A549 (cell line): ENCODE measurements at regions not wholly inside any gene's neighbourhood (a gene's known extent, or its start where the extent isn't known, plus 50 kb on each side); places are given as distances from the start of the nearest gene placed in this dataset.

Experiments used
- ATAC-seq, 2 experiments: fragments of 200-7000 bp in 1 of 2; fragments of >200 bp in 1 of 2; cut with Nextera tagmentation in 1 of 2; cut with Tn5 transposase in 1 of 2; 3 replicates each; pipeline versions ENCODE4 v1.8.0 to v1.9.1; 2018 to 2020; ENCODE audit warnings: mild to moderate bottlenecking in 1 of 2, moderate library complexity in 1 of 2
- CTCF ChIA-PET: fragments of 300-600 bp; sonication (Branson Sonifier 250); formaldehyde crosslinking; extraction: SDS; loops from one replicate; lab custom pipeline; 2021; ENCODE audit warnings: antibody characterized with exemption, inconsistent platforms; lab: Yijun Ruan, JAX
- POLR2A ChIA-PET: fragments of 350-600 bp; formaldehyde crosslinking; extraction: SDS; loops from one replicate; lab custom pipeline; 2021; ENCODE audit warnings: antibody characterized with exemption, inconsistent platforms; lab: Yijun Ruan, JAX
- DNase-seq, 2 experiments: peaks; one replicate each; pipeline versions ENCODE4 v3.0.0 to v3.0.0-alpha.2; 2011 to 2016; ENCODE audit warnings: low read depth in 1 of 2, low spot score in 1 of 2
- FAIRE-seq: peaks from 2 replicates; lab custom pipeline; 2011; peaks lifted over from hg19 to GRCh38; lab: Jason Lieb, UNC
- H3K27ac ChIP-seq, 2 experiments: fragments of >200 bp; sonication (Bioruptor Twin); formaldehyde crosslinking; 3 replicates each; pipeline ENCODE4 v1.5.1; 2016 to 2017
- H3K4me1 ChIP-seq: fragments of >200 bp; sonication (Bioruptor Twin); formaldehyde crosslinking; 3 replicates; pipeline ENCODE4 v1.6.1; 2016
- H3K4me2 ChIP-seq: fragments of >200 bp; sonication (Bioruptor Twin); formaldehyde crosslinking; 3 replicates; pipeline ENCODE4 v1.6.1; 2016
- H3K4me3 ChIP-seq: fragments of >200 bp; sonication (Bioruptor Twin); formaldehyde crosslinking; 3 replicates; pipeline ENCODE4 v1.5.1; 2016
- H3K9me3 ChIP-seq: fragments of >200 bp; sonication (Bioruptor Twin); formaldehyde crosslinking; 3 replicates; pipeline ENCODE4 v1.6.1; 2016
- CBX2 ChIP-seq: fragments of 200-600 bp; sonication (generic); IDR thresholded peaks from 2 replicates; pipeline ENCODE4 v1.6.1; 2016; ENCODE audit warnings: low read depth, mild to moderate bottlenecking, borderline replicate concordance
- CHD2 ChIP-seq: fragments of 150-350 bp; IDR thresholded peaks from 2 replicates; pipeline ENCODE4 v1.6.1; 2014; ENCODE audit warnings: low read length; ENCODE audit not compliant: partially characterized antibody
- EP300 ChIP-seq, 2 experiments: fragments of >200 bp; sonication (Bioruptor Twin); formaldehyde crosslinking; IDR thresholded peaks; 2 replicates in 1 of 2; 3 replicates in 1 of 2; pipeline ENCODE4 v1.6.1; 2016 to 2017
- HOXB13 ChIP-seq: fragments of 250-450 bp; sonication (Bioruptor Pico); IDR thresholded peaks from 2 replicates; pipeline ENCODE4 v1.5.0; 2020; ENCODE audit warnings: low read depth, mild to moderate bottlenecking, moderate library complexity
- HOXB5 ChIP-seq: fragments of 250-450 bp; sonication (Bioruptor Pico); IDR thresholded peaks from 2 replicates; pipeline ENCODE4 v1.5.0; 2020; ENCODE audit warnings: mild to moderate bottlenecking, moderate library complexity
- JUN ChIP-seq, 2 experiments: fragments of >200 bp; sonication (Bioruptor Twin); formaldehyde crosslinking; IDR thresholded peaks; 2 replicates in 1 of 2; 3 replicates in 1 of 2; pipeline ENCODE4 v1.6.1; 2016 to 2017
- JUNB ChIP-seq: fragments of >200 bp; sonication (Bioruptor Twin); formaldehyde crosslinking; IDR thresholded peaks from 2 replicates; pipeline ENCODE4 v1.6.1; 2016
- KDM1A ChIP-seq: fragments of 200-600 bp; sonication (generic); IDR thresholded peaks from 2 replicates; pipeline ENCODE4 v1.6.1; 2016; ENCODE audit warnings: low read depth, mild to moderate bottlenecking
- MAZ ChIP-seq: fragments of 150-350 bp; IDR thresholded peaks from 2 replicates; pipeline ENCODE4 v1.6.1; 2014; ENCODE audit warnings: antibody characterized with exemption, low read depth, low read length, borderline replicate concordance
- NR3C1 ChIP-seq: fragments of >200 bp; sonication (Bioruptor Twin); formaldehyde crosslinking; IDR thresholded peaks from 3 replicates; pipeline ENCODE4 v1.6.1; 2017
- PHF8 ChIP-seq: fragments of 200-600 bp; sonication (generic); IDR thresholded peaks from 2 replicates; pipeline ENCODE4 v1.6.1; 2016; ENCODE audit warnings: low read depth, mild to moderate bottlenecking, antibody characterized with exemption, moderate library complexity, borderline replicate concordance
- POLR2AphosphoS2 ChIP-seq: conservative IDR thresholded peaks from 2 replicates; pipeline ENCODE4 v1.6.1; 2012; ENCODE audit warnings: low read length, improper control_type of control experiment, inconsistent platforms
- RARB ChIP-seq: fragments of 250-450 bp; sonication (Bioruptor Pico); IDR thresholded peaks from 2 replicates; pipeline ENCODE4 v1.8.0; 2021; ENCODE audit warnings: mild to moderate bottlenecking, moderate library complexity
- RCOR1 ChIP-seq: fragments of 150-350 bp; IDR thresholded peaks from 2 replicates; pipeline ENCODE4 v1.6.1; 2014; ENCODE audit warnings: antibody characterized with exemption, low read length, low read depth
- RFX5 ChIP-seq: fragments of 450-650 bp; IDR thresholded peaks from 2 replicates; pipeline ENCODE4 v1.7.1; 2014; ENCODE audit warnings: antibody characterized with exemption, mild to moderate bottlenecking, moderate library complexity
- RNF2 ChIP-seq: fragments of 200-600 bp; sonication (generic); IDR thresholded peaks from 2 replicates; pipeline ENCODE4 v1.6.1; 2016; ENCODE audit warnings: low read depth, mild to moderate bottlenecking, antibody characterized with exemption, moderate library complexity, borderline replicate concordance
- SMC3 ChIP-seq: fragments of >200 bp; sonication (Bioruptor Twin); formaldehyde crosslinking; IDR thresholded peaks from 3 replicates; pipeline ENCODE4 v1.6.1; 2018; ENCODE audit warnings: inconsistent platforms
- TP53 ChIP-seq: fragments of 250-450 bp; sonication (Bioruptor Pico); IDR thresholded peaks from 2 replicates; pipeline ENCODE4 v1.5.0; 2021; ENCODE audit warnings: mild to moderate bottlenecking, moderate library complexity
- ZFP36 ChIP-seq: fragments of 450-650 bp; IDR thresholded peaks from 2 replicates; pipeline ENCODE4 v1.6.1; 2014; ENCODE audit warnings: borderline replicate concordance; ENCODE audit not compliant: partially characterized antibody
- WGBS: methylation state at CpG from one replicate; pipeline ENCODE4 v1.1.6; 2017; ENCODE audit errors: missing lambda C conversion rate; 5-methylcytosine and 5-hydroxymethylcytosine counted together
- TF ChIP-seq, protein P1 (sequence below): fragments of 150-350 bp; IDR thresholded peaks from 2 replicates; pipeline ENCODE4 v1.6.1; 2014; ENCODE audit warnings: low read depth, mild to moderate bottlenecking, low read length
- TF ChIP-seq, protein P2 (sequence below): fragments of >200 bp; sonication (Bioruptor Twin); formaldehyde crosslinking; IDR thresholded peaks from 2 replicates; pipeline ENCODE4 v1.6.1; 2016
- TF ChIP-seq, protein P3 (sequence below): IDR thresholded peaks from 2 replicates; pipeline ENCODE4 v1.6.1; 2012
- TF ChIP-seq, protein P4 (sequence below): fragments of >200 bp; sonication (Bioruptor Twin); formaldehyde crosslinking; IDR thresholded peaks from 3 replicates; pipeline ENCODE4 v1.6.1; 2016

DNA sequence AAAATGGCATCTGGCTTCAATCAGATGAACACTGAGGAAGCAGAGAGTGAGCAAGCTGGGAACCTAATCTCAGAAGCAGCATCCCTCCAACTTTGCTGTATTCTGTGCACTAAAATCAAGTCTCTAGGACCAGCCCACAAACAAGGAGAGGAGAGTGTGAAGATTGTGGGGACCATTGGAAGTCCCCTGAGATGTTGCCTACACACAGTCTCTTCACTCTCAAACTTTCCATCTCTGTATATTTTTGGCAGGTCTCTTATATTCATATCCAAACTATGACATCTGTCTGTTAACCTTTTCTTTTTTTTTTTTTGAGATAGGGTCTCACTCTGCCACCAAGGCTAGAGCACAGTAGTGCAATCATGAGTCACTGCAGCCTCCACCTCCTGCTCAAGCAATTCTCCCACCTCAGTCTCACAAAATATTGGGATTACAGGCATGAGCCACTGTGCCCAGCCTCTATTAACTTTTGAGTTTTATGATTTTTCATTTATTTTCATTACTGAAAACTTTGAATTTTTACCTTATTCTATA lies 1096.4 kb downstream of the TBC1D22A start:
- FAIRE-seq = no peak
- POLR2A ChIA-PET = no interaction called here
- Histone ChIP-seq H3K4me1 (no peaks in the 10 kb centered on the region), H3K4me2 (no peak overlapping the region), H3K27ac (no peak overlapping the region), H3K9me3 (no peaks in the 10 kb centered on the region), H3K4me3 (no peak overlapping the region)
- ATAC-seq = no peak
- CTCF ChIA-PET = no interaction called here
- DNase-seq = no peak
- no peak for TF ChIP-seq JUN (IDR thresholded peaks at IDR 0.05)
- TF ChIP-seq RFX5 = no peak
- TF ChIP-seq, protein P1, sequence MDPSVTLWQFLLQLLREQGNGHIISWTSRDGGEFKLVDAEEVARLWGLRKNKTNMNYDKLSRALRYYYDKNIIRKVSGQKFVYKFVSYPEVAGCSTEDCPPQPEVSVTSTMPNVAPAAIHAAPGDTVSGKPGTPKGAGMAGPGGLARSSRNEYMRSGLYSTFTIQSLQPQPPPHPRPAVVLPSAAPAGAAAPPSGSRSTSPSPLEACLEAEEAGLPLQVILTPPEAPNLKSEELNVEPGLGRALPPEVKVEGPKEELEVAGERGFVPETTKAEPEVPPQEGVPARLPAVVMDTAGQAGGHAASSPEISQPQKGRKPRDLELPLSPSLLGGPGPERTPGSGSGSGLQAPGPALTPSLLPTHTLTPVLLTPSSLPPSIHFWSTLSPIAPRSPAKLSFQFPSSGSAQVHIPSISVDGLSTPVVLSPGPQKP = no peak
- TF ChIP-seq RNF2 = no peak
- TF ChIP-seq MAZ = no peak
- no peak for TF ChIP-seq ZFP36
- TF ChIP-seq HOXB13 = no peak
- TF ChIP-seq KDM1A = no peak

DNA sequence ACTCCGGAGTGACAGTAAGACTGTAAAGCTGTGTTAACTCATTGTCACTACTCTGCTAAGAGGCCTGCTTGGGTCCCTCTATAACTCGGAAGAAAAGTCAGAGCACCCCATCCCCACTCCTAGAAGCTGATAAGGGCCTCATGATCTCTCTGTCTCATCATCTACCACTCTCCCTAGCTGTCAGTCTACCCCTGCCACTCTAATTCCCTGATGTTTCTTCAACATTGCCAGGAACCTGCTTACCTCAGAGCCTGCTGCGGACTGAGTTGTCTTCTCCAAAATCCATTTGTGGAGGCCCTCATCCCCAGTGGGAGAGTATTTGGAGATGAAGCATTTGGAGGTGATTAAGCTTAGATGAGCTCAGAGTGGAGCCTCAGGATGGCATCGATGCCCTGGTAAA lies 1092.2 kb downstream of the TBC1D22A start:
- H3K4me2 ChIP-seq = no peak overlapping the region
- CTCF ChIA-PET = no interaction called here
- 63% methylated on average over 3 of the region's 4 CpGs for WGBS
- H3K4me1 ChIP-seq = no peaks in the 10 kb centered on the region
- H3K27ac ChIP-seq = no peak overlapping the region
- H3K9me3 ChIP-seq = no peaks in the 10 kb centered on the region
- no peak for DNase-seq
- no peak for ATAC-seq
- FAIRE-seq = no peak
- no peak overlapping the region for H3K4me3 ChIP-seq
- POLR2A ChIA-PET = no interaction called here
- no peak for TF ChIP-seq NR3C1
- no peak for TF ChIP-seq SMC3
- TF ChIP-seq PHF8 = no peak
- no peak for TF ChIP-seq TP53 (CRISPR knock-in tag)
- TF ChIP-seq POLR2AphosphoS2 = no peak
- no peak for TF ChIP-seq HOXB5
- no peak for TF ChIP-seq JUNB
- TF ChIP-seq, protein P2, sequence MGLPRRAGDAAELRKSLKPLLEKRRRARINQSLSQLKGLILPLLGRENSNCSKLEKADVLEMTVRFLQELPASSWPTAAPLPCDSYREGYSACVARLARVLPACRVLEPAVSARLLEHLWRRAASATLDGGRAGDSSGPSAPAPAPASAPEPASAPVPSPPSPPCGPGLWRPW = no peak
- TF ChIP-seq EP300 (IDR thresholded peaks at IDR 0.05) = no peak
- no peak for TF ChIP-seq CBX2
- TF ChIP-seq RCOR1 = no peak
- no peak for TF ChIP-seq RARB (CRISPR knock-in tag)
- TF ChIP-seq CHD2 = no peak
- TF ChIP-seq, protein P1 = no peak
- no peak for TF ChIP-seq JUN (IDR thresholded peaks at IDR 0.05)
- TF ChIP-seq, protein P3, sequence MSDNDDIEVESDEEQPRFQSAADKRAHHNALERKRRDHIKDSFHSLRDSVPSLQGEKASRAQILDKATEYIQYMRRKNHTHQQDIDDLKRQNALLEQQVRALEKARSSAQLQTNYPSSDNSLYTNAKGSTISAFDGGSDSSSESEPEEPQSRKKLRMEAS = no peak
- TF ChIP-seq, protein P4, sequence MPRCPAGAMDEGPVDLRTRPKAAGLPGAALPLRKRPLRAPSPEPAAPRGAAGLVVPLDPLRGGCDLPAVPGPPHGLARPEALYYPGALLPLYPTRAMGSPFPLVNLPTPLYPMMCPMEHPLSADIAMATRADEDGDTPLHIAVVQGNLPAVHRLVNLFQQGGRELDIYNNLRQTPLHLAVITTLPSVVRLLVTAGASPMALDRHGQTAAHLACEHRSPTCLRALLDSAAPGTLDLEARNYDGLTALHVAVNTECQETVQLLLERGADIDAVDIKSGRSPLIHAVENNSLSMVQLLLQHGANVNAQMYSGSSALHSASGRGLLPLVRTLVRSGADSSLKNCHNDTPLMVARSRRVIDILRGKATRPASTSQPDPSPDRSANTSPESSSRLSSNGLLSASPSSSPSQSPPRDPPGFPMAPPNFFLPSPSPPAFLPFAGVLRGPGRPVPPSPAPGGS = no peak
- TF ChIP-seq, all 56 proteins: peak for 0
